ENCODE measurements at regions not wholly inside any gene's neighbourhood (a gene's known extent, or its start where the extent isn't known, plus 50 kb on each side); places are given as distances from the start of the nearest gene placed in this dataset.

DNA sequence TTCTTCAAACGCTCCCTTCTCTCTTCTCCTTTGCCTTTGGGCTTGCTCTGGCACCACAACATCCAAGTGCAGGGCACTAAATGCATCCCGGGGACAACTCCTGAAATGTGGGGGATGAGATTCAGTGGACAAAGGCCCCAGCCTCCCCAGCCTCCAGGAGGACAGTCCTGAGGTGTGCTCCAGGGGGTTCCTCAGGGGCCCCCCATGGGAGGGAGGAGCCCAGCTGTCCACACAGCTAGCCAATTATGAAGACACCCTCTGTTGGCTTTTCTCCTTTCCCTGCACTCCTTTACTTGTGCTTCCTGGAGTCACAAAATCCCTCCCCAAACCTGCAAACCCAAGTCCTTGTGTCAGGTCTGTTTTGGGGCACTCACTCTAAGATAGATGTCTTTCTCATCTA is 735.4 kb downstream of the PTPRU start:
- no peak overlapping the region for H3K4me3 ChIP-seq
- peaks cover 0 to 4% (median 0%) of the 10 kb centered on the region in 3 donors for H3K27me3 ChIP-seq
- no peak overlapping the region for H3K27ac ChIP-seq
- in situ Hi-C loops (cut with MboI; ENCODE audit: low sequenced_read_pairs in 4 of 4) (no loop called here), intact Hi-C loops (cut with DNase I; ENCODE audit: low total_unique reads) (no loop called here)
- no peaks in the 10 kb centered on the region for H3K9me3 ChIP-seq
- no peak for TF ChIP-seq POLR2A (IDR thresholded peaks at IDR 0.05)
- TF ChIP-seq, protein P1, sequence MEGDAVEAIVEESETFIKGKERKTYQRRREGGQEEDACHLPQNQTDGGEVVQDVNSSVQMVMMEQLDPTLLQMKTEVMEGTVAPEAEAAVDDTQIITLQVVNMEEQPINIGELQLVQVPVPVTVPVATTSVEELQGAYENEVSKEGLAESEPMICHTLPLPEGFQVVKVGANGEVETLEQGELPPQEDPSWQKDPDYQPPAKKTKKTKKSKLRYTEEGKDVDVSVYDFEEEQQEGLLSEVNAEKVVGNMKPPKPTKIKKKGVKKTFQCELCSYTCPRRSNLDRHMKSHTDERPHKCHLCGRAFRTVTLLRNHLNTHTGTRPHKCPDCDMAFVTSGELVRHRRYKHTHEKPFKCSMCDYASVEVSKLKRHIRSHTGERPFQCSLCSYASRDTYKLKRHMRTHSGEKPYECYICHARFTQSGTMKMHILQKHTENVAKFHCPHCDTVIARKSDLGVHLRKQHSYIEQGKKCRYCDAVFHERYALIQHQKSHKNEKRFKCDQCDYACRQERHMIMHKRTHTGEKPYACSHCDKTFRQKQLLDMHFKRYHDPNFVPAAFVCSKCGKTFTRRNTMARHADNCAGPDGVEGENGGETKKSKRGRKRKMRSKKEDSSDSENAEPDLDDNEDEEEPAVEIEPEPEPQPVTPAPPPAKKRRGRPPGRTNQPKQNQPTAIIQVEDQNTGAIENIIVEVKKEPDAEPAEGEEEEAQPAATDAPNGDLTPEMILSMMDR (IDR thresholded peaks at IDR 0.05 in 4 of 5, conservative IDR thresholded peaks at IDR 0.05 in 1 of 5) = no peak
- ATAC-seq (no peak), DNase-seq (no peak)
- no peaks in the 10 kb centered on the region for H3K4me1 ChIP-seq
- no peaks in the 10 kb centered on the region for H3K36me3 ChIP-seq

DNA sequence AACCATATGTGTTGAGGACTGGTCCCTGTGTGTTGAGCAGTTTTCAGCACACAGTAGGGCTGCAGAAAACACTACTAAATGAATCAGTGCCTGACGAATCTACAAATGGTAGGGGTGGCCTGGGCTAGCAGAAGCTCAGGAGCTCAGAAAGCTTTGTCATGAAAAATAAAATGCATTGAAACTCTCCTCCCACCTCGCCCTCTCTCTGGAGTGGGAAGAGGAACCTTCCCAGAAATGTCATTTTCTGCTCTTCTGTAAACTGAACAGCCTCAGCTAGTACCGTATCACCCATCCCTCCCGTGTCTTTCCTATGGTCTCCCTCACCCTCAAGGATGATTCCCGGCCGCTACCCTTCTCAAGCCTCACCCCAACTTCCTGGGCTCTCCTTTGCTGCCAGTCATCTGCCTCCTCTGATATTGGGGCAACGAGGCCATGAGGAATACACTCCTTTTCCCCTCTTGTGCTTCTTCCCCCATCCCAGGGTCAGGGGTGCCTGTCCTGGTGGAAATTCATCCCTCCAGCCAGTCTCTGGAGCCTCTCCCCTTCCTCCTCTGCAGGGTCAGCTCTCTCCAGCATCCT is 734.5 kb downstream of the PTPRU start:
- intact Hi-C loops (cut with DNase I; ENCODE audit: low total_unique reads) = no loop called here
- no peaks in the 10 kb centered on the region for H3K4me1 ChIP-seq
- H3K27ac ChIP-seq = no peak overlapping the region
- no peak for TF ChIP-seq POLR2A (IDR thresholded peaks at IDR 0.05)
- TF ChIP-seq, protein P1 (IDR thresholded peaks at IDR 0.05 in 4 of 5, conservative IDR thresholded peaks at IDR 0.05 in 1 of 5) = no peak
- no peaks in the 10 kb centered on the region for H3K9me3 ChIP-seq
- H3K27me3 ChIP-seq = peaks cover 0 to 4% (median 2%) of the 10 kb centered on the region in 3 donors
- in situ Hi-C loops (cut with MboI; ENCODE audit: low sequenced_read_pairs in 4 of 4) = no loop called here
- no peaks in the 10 kb centered on the region for H3K36me3 ChIP-seq
- ATAC-seq = no peak
- DNase-seq = no peak
- H3K4me3 ChIP-seq = no peak overlapping the region

DNA sequence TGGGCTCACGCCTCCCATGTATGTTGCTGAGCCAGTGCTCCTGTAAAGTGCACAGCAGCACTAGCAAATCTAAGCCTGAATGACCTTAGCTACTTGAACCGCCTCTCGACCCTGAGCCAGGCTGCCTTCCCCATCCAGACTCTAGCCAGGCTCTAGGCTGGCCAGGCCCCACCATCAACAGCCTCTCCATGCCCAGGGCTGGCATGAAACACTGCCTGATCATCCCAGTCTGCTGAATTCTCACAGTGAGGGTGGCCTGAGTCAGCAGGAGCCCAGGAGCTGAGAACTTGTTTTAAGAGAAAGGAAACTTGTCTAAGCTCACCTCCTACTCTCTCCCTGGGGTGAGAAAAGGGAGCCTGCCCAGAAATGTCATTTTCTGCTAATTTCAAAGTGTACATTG is 733.3 kb downstream of the PTPRU start:
- Histone ChIP-seq H3K27ac (no peak overlapping the region), H3K4me3 (no peak overlapping the region), H3K4me1 (no peaks in the 10 kb centered on the region), H3K36me3 (no peaks in the 10 kb centered on the region), H3K9me3 (no peaks in the 10 kb centered on the region), H3K27me3 (peaks cover 0 to 4% (median 2%) of the 10 kb centered on the region in 3 donors)
- ATAC-seq (no peak), DNase-seq (no peak)
- no peak for TF ChIP-seq POLR2A (IDR thresholded peaks at IDR 0.05)
- TF ChIP-seq, protein P1 (IDR thresholded peaks at IDR 0.05 in 4 of 5, conservative IDR thresholded peaks at IDR 0.05 in 1 of 5) = no peak
- in situ Hi-C loops (cut with MboI; ENCODE audit: low sequenced_read_pairs in 4 of 4) = no loop called here
- intact Hi-C loops (cut with DNase I; ENCODE audit: low total_unique reads) = no loop called here

DNA sequence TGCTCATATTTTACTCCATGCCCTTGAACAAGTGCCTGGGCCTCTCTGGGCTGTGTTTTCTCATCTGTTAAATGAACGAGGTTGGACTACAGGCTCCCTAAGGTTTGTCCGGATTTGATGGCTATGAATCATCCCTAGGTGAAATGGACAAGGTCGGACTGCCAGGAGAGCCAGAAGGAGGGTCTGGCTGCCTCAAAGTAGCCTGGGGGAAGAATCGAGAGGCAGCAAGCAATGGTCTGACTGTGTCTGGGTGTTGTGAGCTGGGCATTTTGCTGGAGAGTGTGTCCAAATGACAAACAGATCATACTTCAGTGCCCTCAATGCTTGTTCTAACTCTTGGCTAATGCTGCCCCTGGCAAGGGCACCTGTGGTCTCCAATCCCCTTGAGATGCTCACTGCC is 730.9 kb downstream of the PTPRU start:
- TF ChIP-seq POLR2A (IDR thresholded peaks at IDR 0.05) = no peak
- TF ChIP-seq, protein P1 (IDR thresholded peaks at IDR 0.05 in 4 of 5, conservative IDR thresholded peaks at IDR 0.05 in 1 of 5) = no peak
- Histone ChIP-seq H3K27me3 (peaks cover 2 to 4% (median 3%) of the 10 kb centered on the region in 3 donors), H3K4me1 (no peaks in the 10 kb centered on the region), H3K27ac (no peak overlapping the region), H3K4me3 (no peak overlapping the region), H3K36me3 (no peaks in the 10 kb centered on the region), H3K9me3 (no peaks in the 10 kb centered on the region)
- ATAC-seq (no peak), DNase-seq (no peak)
- in situ Hi-C loops (cut with MboI; ENCODE audit: low sequenced_read_pairs in 4 of 4) = no loop called here
- intact Hi-C loops (cut with DNase I; ENCODE audit: low total_unique reads) = no loop called here

DNA sequence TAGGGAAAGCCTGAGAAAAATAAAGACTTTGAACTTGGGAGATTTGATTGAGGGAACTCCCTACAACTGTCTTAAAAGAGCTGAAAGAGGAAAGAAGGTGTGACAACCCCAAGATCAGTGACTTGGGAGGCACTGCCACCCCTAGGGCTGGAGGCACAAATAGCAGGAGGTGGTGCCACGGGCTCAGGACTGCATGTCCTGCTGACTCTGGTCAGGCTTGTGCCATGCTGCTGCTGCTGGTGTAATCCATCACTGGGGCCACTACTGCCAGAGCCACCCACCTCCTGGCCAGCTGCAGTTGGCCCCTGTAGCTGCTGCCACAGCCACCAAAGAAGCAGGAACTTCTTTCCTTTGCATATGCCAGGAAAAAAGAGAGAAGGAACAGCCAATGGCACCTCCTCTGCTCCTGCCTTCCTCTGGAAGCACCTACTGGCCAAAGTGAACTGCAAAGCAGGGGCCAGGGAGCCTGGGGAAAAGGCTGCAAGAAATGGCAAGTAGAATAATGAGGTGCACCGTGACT is 730.3 kb downstream of the PTPRU start:
- no peak for DNase-seq
- peaks cover 4 to 5% (median 4%) of the 10 kb centered on the region in 3 donors for H3K27me3 ChIP-seq
- no peak for TF ChIP-seq POLR2A (IDR thresholded peaks at IDR 0.05)
- TF ChIP-seq, protein P1 (IDR thresholded peaks at IDR 0.05 in 4 of 5, conservative IDR thresholded peaks at IDR 0.05 in 1 of 5) = no peak
- no peaks in the 10 kb centered on the region for H3K4me1 ChIP-seq
- H3K27ac ChIP-seq = no peak overlapping the region
- H3K4me3 ChIP-seq = no peak overlapping the region
- intact Hi-C loops (cut with DNase I; ENCODE audit: low total_unique reads) (no loop called here), in situ Hi-C loops (cut with MboI; ENCODE audit: low sequenced_read_pairs in 4 of 4) (no loop called here)
- no peaks in the 10 kb centered on the region for H3K9me3 ChIP-seq
- ATAC-seq = no peak
- no peaks in the 10 kb centered on the region for H3K36me3 ChIP-seq

Data from gastrocnemius medialis (tissue), 4 donors.